ENCODE measurements at regions not wholly inside any gene's neighbourhood (a gene's known extent, or its start where the extent isn't known, plus 50 kb on each side); places are given as distances from the start of the nearest gene placed in this dataset.

DNA sequence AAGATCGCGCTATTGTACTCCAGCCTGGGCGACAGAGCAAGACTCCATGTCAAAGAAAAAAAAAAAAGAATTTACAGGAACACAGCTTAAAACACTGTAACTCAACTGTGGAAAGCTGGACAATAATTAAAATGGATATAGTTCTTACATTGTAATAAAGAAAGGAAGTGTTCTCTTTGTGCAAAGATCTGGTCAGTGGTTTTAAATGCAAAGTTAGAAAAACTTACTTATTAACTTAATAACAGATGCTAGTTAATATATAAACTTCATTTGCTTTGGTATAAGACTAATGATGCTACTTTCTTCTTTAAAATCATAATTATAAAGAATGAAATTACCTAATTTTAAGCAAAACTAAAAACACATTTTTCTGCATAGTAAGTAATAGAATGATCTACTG is 2024.1 kb upstream of the TENM3 start:
- Histone ChIP-seq H3K4me3 (no peak overlapping the region), H3K9me3 (no peaks in the 10 kb centered on the region), H3K36me3 (ENCODE audit: low read depth, missing control alignments) (no peaks in the 10 kb centered on the region), H3K4me1 (no peaks in the 10 kb centered on the region), H3K27me3 (no peaks in the 10 kb centered on the region), H3K27ac (no peak overlapping the region)
- 86 to 99% methylated on average over 3 of the region's 3 CpGs for WGBS, 2 donors
- no peak for TF ChIP-seq CTCF (IDR thresholded peaks at IDR 0.05)
- TF ChIP-seq POLR2A (IDR thresholded peaks at IDR 0.05), result no peak
- no peak for DNase-seq
- intact Hi-C loops (cut with DNase I; ENCODE audit: low total_unique reads), result no loop called here

- intact Hi-C loops (cut with DNase I; ENCODE audit: low total_unique reads), result no loop called here
- H3K4me3 ChIP-seq, result no peak overlapping the region
Observed at GRCh38 chr4:180225977-180226376, 2017.2 kb upstream of the TENM3 start.

GRCh38 chr4:180234730-180235129 is 2008.5 kb upstream of the TENM3 start:
- Histone ChIP-seq H3K27ac (no peak overlapping the region), H3K36me3 (ENCODE audit: low read depth, missing control alignments) (no peaks in the 10 kb centered on the region), H3K9me3 (no peaks in the 10 kb centered on the region), H3K27me3 (no peaks in the 10 kb centered on the region), H3K4me1 (no peaks in the 10 kb centered on the region), H3K4me3 (no peak overlapping the region)
- intact Hi-C loops (cut with DNase I; ENCODE audit: low total_unique reads), result no loop called here
- TF ChIP-seq CTCF (IDR thresholded peaks at IDR 0.05) (no peak), POLR2A (IDR thresholded peaks at IDR 0.05) (no peak)
- WGBS, 2 donors, result 70 to 78% methylated on average over 3 of the region's 3 CpGs
- DNase-seq, result no peak

More at GRCh38 chr4:180225977-180226376, 2017.2 kb upstream of the TENM3 start:
- Histone ChIP-seq H3K9me3 (no peaks in the 10 kb centered on the region), H3K27ac (no peak overlapping the region), H3K36me3 (ENCODE audit: low read depth, missing control alignments) (no peaks in the 10 kb centered on the region), H3K4me1 (no peaks in the 10 kb centered on the region), H3K27me3 (no peaks in the 10 kb centered on the region)
- no peak for DNase-seq
- 39 to 82% methylated on average over 1 of the region's 1 CpG for WGBS, 2 donors
- TF ChIP-seq POLR2A (IDR thresholded peaks at IDR 0.05) (no peak), CTCF (IDR thresholded peaks at IDR 0.05) (no peak)

DNA sequence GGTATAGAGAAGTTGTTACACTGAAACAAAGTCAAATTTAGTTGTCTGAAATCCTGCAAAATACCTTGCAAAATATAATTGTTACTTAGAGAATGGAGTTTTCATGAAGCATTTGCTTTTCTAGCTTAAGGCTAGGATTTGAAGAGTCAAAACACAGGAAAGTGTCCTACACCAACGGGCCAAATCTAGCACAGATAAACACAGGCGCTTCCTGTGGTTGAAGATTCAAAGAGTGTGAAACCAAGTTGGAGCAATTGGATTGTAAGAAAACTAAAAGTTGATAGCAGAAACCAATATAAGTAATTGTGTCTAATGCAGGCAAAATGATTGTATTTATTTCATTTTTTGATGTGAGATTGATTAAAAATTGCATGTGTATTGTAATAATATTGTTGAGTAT is 2002.5 kb upstream of the TENM3 start:
- DNase-seq, result no peak
- Histone ChIP-seq H3K4me3 (no peak overlapping the region), H3K36me3 (ENCODE audit: low read depth, missing control alignments) (no peaks in the 10 kb centered on the region), H3K9me3 (no peaks in the 10 kb centered on the region), H3K27me3 (no peaks in the 10 kb centered on the region), H3K4me1 (no peaks in the 10 kb centered on the region), H3K27ac (no peak overlapping the region)
- TF ChIP-seq CTCF (IDR thresholded peaks at IDR 0.05) (no peak), POLR2A (IDR thresholded peaks at IDR 0.05) (no peak)
- intact Hi-C loops (cut with DNase I; ENCODE audit: low total_unique reads), result no loop called here
- 76 to 78% methylated on average over 2 of the region's 2 CpGs for WGBS, 2 donors

- no peak for DNase-seq
- intact Hi-C loops (cut with DNase I; ENCODE audit: low total_unique reads), result no loop called here
- TF ChIP-seq CTCF (IDR thresholded peaks at IDR 0.05), result no peak
- no peak for TF ChIP-seq POLR2A (IDR thresholded peaks at IDR 0.05)
- Histone ChIP-seq H3K27me3 (no peaks in the 10 kb centered on the region), H3K4me3 (no peak overlapping the region), H3K36me3 (ENCODE audit: low read depth, missing control alignments) (no peaks in the 10 kb centered on the region), H3K4me1 (no peaks in the 10 kb centered on the region), H3K9me3 (no peaks in the 10 kb centered on the region), H3K27ac (no peak overlapping the region)
- WGBS, 2 donors, result 71 to 95% methylated on average over 1 of the region's 1 CpG
Observed at GRCh38 chr4:180253419-180253818, 1989.8 kb upstream of the TENM3 start.
